PC-9 (cell line): ENCODE measurements at regions not wholly inside any gene's neighbourhood (a gene's known extent, or its start where the extent isn't known, plus 50 kb on each side); places are given as distances from the start of the nearest gene placed in this dataset.

ENCODE experiments used
- EZH2 ChIP-seq: fragments of 200-600 bp; sonication (generic); IDR thresholded peaks from 2 replicates; pipeline ENCODE4 v1.8.0; 2017; ENCODE audit warnings: antibody characterized with exemption, low read depth
- TF ChIP-seq, protein P1 (sequence below): fragments of 200-600 bp; sonication (generic); conservative IDR thresholded peaks from 2 replicates; pipeline ENCODE4 v1.6.1; 2017; ENCODE audit warnings: mixed run types, antibody characterized with exemption, mild to moderate bottlenecking, moderate library complexity

DNA sequence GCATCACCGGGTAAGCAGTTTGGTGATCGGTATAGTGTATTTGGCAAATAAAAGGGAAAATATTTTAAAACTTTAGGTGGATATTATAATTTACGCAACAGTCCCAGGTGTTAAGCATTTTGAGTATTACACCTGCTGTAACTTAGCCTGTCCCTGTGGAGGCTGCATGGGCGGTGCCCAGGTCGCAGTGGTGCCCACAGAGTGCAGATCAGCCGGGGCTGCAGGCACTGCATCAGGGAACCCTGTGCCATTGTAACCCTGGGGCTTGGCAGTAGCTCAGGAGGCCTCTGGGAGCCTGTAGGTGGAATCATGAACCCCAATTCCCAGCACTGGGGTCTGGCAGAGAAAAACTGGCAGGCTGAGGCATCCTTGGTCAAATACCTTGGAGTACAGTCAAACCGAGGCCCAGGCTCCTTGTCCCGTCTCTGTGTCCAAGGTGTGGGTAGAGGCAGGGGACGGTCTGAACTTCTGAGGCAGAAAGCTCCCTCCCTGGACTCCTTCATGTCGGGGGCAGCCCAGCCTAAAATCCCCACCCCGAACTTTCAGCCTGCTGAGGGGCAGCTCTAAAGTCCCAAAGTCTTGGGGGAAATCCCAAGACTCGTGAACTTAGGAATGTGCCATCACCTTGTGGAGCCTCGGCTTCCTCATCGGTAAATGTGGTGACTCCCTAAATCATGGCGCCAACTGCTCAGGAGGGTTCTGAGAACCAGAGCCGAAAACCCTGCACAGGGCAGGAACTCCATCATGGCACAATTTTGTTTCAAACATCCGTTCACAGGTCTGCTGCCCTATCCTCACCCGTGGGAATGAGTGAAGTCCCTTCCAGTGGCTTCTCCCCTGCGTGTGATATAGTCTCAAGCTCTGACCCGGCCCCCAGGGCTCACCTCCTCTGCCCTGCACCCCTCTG is 85.7 kb downstream of the INHBB start:
- no peak for TF ChIP-seq EZH2
- TF ChIP-seq, protein P1, sequence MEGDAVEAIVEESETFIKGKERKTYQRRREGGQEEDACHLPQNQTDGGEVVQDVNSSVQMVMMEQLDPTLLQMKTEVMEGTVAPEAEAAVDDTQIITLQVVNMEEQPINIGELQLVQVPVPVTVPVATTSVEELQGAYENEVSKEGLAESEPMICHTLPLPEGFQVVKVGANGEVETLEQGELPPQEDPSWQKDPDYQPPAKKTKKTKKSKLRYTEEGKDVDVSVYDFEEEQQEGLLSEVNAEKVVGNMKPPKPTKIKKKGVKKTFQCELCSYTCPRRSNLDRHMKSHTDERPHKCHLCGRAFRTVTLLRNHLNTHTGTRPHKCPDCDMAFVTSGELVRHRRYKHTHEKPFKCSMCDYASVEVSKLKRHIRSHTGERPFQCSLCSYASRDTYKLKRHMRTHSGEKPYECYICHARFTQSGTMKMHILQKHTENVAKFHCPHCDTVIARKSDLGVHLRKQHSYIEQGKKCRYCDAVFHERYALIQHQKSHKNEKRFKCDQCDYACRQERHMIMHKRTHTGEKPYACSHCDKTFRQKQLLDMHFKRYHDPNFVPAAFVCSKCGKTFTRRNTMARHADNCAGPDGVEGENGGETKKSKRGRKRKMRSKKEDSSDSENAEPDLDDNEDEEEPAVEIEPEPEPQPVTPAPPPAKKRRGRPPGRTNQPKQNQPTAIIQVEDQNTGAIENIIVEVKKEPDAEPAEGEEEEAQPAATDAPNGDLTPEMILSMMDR: no peak
